B cell (primary cell): ENCODE measurements at regions not wholly inside any gene's neighbourhood (a gene's known extent, or its start where the extent isn't known, plus 50 kb on each side); places are given as distances from the start of the nearest gene placed in this dataset.

Experiments
- ATAC-seq: fragments of 200-7000 bp; cut with Tn5 transposase; one replicate; pipeline ENCODE4 v1.10.0; 2021; ENCODE audit warnings: low read depth, mild to moderate bottlenecking, moderate number of reproducible peaks, moderate library complexity
- CTCF ChIA-PET: fragments of 350-600 bp; sonication (Branson Sonifier 250); formaldehyde crosslinking; loops from one replicate; lab custom pipeline; 2021; ENCODE audit warnings: antibody characterized with exemption, inconsistent platforms; lab: Charles Lee
- POLR2A ChIA-PET: fragments of 350-600 bp; sonication (Branson Sonifier 250); formaldehyde crosslinking; loops from one replicate; lab custom pipeline; 2021; ENCODE audit warnings: antibody characterized with exemption; lab: Charles Lee
- DNase-seq: peaks from one replicate; pipeline ENCODE4 v3.0.0; 2013
- H2AFZ ChIP-seq: 2 replicates; pipeline ENCODE4 v1.6.1; 2012; ENCODE audit warnings: mild to moderate bottlenecking, low read depth, low read length; ENCODE audit not compliant: insufficient read depth, poor library complexity, severe bottlenecking
- H3K27ac ChIP-seq, 2 donors: 1 replicate in 1 of 2; 2 replicates in 1 of 2; pipeline ENCODE4 v1.5.1; 2012 to 2013; ENCODE audit warnings: low read length in 2 of 2, mild to moderate bottlenecking in 2 of 2, moderate library complexity in 1 of 2
- H3K27me3 ChIP-seq, 4 experiments: fragments of 200-600 bp in 1 of 4; sonication (generic) in 1 of 4; replicated peaks in 1 of 4; 1 replicate in 2 of 4; 2 replicates in 2 of 4; pipeline versions ENCODE4 v1.6.1 to v1.7.0; 2013 to 2016; ENCODE audit warnings: low read length in 3 of 4, mild to moderate bottlenecking in 2 of 4, mixed read lengths in 1 of 4, moderate library complexity in 1 of 4; ENCODE audit not compliant: insufficient read depth in 4 of 4, control insufficient read depth in 3 of 4; ENCODE audit errors: control extremely low read depth in 1 of 4
- H3K36me3 ChIP-seq, 2 experiments: replicated peaks in 1 of 2; 1 replicate in 1 of 2; 2 replicates in 1 of 2; pipeline versions ENCODE4 v1.6.1 to v1.7.1; 2013; ENCODE audit warnings: low read length in 1 of 2; ENCODE audit not compliant: insufficient read depth in 2 of 2, control insufficient read depth in 1 of 2; ENCODE audit errors: control extremely low read depth in 1 of 2, extremely low read depth in 1 of 2
- H3K4me1 ChIP-seq, 2 donors: fragments of 200-600 bp in 1 of 2; sonication (generic) in 1 of 2; 1 replicate in 1 of 2; 2 replicates in 1 of 2; pipeline versions ENCODE4 v1.5.1 to v1.6.1; 2013 to 2017; ENCODE audit warnings: low read length in 2 of 2; ENCODE audit not compliant: control insufficient read depth in 2 of 2, insufficient read depth in 2 of 2
- H3K4me2 ChIP-seq: replicated peaks from 2 replicates; pipeline ENCODE3; 2012; ENCODE audit warnings: mild to moderate bottlenecking, low read depth, low read length; ENCODE audit not compliant: poor library complexity, severe bottlenecking
- H3K4me3 ChIP-seq, 5 experiments: fragments of 200-600 bp in 1 of 5; sonication (generic) in 1 of 5; 1 replicate in 3 of 5; 2 replicates in 2 of 5; pipeline versions ENCODE4 v1.5.1 to v1.7.0; 2011 to 2016; ENCODE audit warnings: low read length in 4 of 5, mild to moderate bottlenecking in 4 of 5, low read depth in 2 of 5, control low read depth in 1 of 5, moderate library complexity in 1 of 5; ENCODE audit not compliant: insufficient read depth in 1 of 5; ENCODE audit errors: control extremely low read depth in 1 of 5, extremely low read depth in 1 of 5
- H3K79me2 ChIP-seq: fragments of 200-600 bp; sonication (generic); one replicate; pipeline ENCODE4 v1.6.0; 2016; ENCODE audit warnings: low read length; ENCODE audit not compliant: control insufficient read depth, insufficient read depth
- H3K9ac ChIP-seq: fragments of 200-600 bp; sonication (generic); 2 replicates; pipeline ENCODE4 v1.6.1; 2017; ENCODE audit warnings: mild to moderate bottlenecking, low read length, moderate library complexity
- H3K9me3 ChIP-seq, 3 donors: one replicate each; pipeline versions ENCODE4 v1.6.1 to v1.7.1; 2013; ENCODE audit warnings: low read length in 2 of 3; ENCODE audit not compliant: control insufficient read depth in 2 of 3, insufficient read depth in 1 of 3; ENCODE audit errors: control extremely low read depth in 1 of 3
- H4K20me1 ChIP-seq: 2 replicates; pipeline ENCODE4 v1.6.0; 2012; ENCODE audit warnings: mild to moderate bottlenecking, low read length; ENCODE audit not compliant: insufficient read depth, control insufficient read depth, poor library complexity, severe bottlenecking
- H3K27ac Mint-ChIP-seq: one replicate; pipeline ENCODE4 v1.8.0; 2021; ENCODE audit warnings: mixed read lengths
- H3K27me3 Mint-ChIP-seq: one replicate; pipeline ENCODE4 v1.8.0; 2021; ENCODE audit warnings: mixed read lengths
- H3K4me1 Mint-ChIP-seq: one replicate; pipeline ENCODE4 v1.8.0; 2021; ENCODE audit warnings: mixed read lengths
- H3K4me3 Mint-ChIP-seq: one replicate; pipeline ENCODE4 v1.8.0; 2021; ENCODE audit warnings: mixed read lengths
- H3K9me3 Mint-ChIP-seq: one replicate; pipeline ENCODE4 v1.8.0; 2022; ENCODE audit warnings: mixed read lengths; ENCODE audit not compliant: insufficient read depth
- CTCF ChIP-seq: fragments of 200-600 bp; IDR thresholded peaks from one replicate; pipeline ENCODE4 v1.8.0; 2022; ENCODE audit warnings: antibody characterized with exemption, mild to moderate bottlenecking
- EZH2 ChIP-seq: IDR thresholded peaks from 2 replicates; pipeline ENCODE4 v1.6.1; 2012; ENCODE audit warnings: borderline replicate concordance, low read depth, mild to moderate bottlenecking, moderate library complexity, low read length; ENCODE audit not compliant: insufficient read depth, poor library complexity, severe bottlenecking
- WGBS: methylation state at CpG from one replicate; pipeline ENCODE4 v1.1.5; 2013; ENCODE audit warnings: missing lambda C conversion rate; ENCODE audit not compliant: insufficient coverage; 5-methylcytosine and 5-hydroxymethylcytosine counted together
- intact Hi-C: fragments of 100-400 bp; cut with micrococcal nuclease; formaldehyde crosslinking; loops from one replicate; pipeline ENCODE4 v1.10.0; 2022

GRCh38 chr16:52364500-52364899 lies 182.4 kb downstream of the TOX3 start:
- DNase-seq (no peak), ATAC-seq (no peak)
- Histone ChIP-seq H3K9ac (no peak overlapping the region), H4K20me1 (no peaks in the 10 kb centered on the region), H3K9me3 (no peaks in the 10 kb centered on the region), H3K4me3 (no peak overlapping the region), H3K27me3 (no peaks in the 10 kb centered on the region), H3K27ac (no peak overlapping the region), H3K4me2 (no peak overlapping the region), H3K4me1 (no peaks in the 10 kb centered on the region), H2AFZ (no peak overlapping the region), H3K79me2 (no peaks in the 10 kb centered on the region), H3K36me3 (no peaks in the 10 kb centered on the region)
- CTCF ChIA-PET: no interaction called here
- Mint-ChIP-seq H3K4me1 (no peaks in the 10 kb centered on the region), H3K4me3 (no peak overlapping the region), H3K9me3 (peaks cover 2% of the 10 kb centered on the region), H3K27me3 (no peaks in the 10 kb centered on the region), H3K27ac (no peak overlapping the region)
- intact Hi-C loops: no loop called here
- POLR2A ChIA-PET: no interaction called here
- TF ChIP-seq EZH2 (no peak), CTCF (no peak)

DNA sequence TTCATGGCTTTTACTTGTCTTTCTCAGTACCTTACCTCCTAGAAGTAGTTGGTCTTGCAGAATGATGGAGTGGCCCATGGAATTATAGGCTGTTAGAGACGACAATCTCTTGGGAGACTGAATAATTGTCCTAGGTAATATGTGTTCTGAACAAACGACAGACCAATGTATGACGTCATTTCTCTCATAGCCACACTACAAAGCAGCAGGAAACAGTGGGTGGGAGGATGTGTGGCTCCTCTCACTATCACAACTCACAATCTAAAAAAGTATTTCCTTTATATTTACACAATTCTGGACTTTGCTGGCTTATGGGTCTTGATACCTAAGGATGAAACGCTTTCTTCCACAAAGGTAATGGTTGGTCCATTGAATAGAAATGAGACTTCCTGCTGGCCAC lies 183.9 kb downstream of the TOX3 start:
- Histone ChIP-seq H3K4me2 (no peak overlapping the region), H3K27ac (no peak overlapping the region), H4K20me1 (no peaks in the 10 kb centered on the region), H2AFZ (no peak overlapping the region), H3K36me3 (no peaks in the 10 kb centered on the region), H3K4me1 (no peaks in the 10 kb centered on the region), H3K9ac (no peak overlapping the region), H3K79me2 (no peaks in the 10 kb centered on the region), H3K4me3 (no peak overlapping the region), H3K9me3 (no peaks in the 10 kb centered on the region), H3K27me3 (no peaks in the 10 kb centered on the region)
- TF ChIP-seq CTCF (no peak), EZH2 (no peak)
- Mint-ChIP-seq H3K9me3 (peaks cover 2% of the 10 kb centered on the region), H3K4me3 (no peak overlapping the region), H3K27ac (no peak overlapping the region), H3K4me1 (no peaks in the 10 kb centered on the region), H3K27me3 (no peaks in the 10 kb centered on the region)
- no peak for DNase-seq
- ChIA-PET CTCF (no interaction called here), POLR2A (no interaction called here)
- WGBS: no CpG with 5 or more reads among the region's 4 CpGs
- intact Hi-C loops: no loop called here
- no peak for ATAC-seq
